ENCODE measurements at regions not wholly inside any gene's neighbourhood (a gene's known extent, or its start where the extent isn't known, plus 50 kb on each side); places are given as distances from the start of the nearest gene placed in this dataset.
"Not testable (repeated sequence)": the region's sequence is repeated elsewhere in the genome, so short reads cannot be mapped to it uniquely, and the experiment has no call there.

DNA sequence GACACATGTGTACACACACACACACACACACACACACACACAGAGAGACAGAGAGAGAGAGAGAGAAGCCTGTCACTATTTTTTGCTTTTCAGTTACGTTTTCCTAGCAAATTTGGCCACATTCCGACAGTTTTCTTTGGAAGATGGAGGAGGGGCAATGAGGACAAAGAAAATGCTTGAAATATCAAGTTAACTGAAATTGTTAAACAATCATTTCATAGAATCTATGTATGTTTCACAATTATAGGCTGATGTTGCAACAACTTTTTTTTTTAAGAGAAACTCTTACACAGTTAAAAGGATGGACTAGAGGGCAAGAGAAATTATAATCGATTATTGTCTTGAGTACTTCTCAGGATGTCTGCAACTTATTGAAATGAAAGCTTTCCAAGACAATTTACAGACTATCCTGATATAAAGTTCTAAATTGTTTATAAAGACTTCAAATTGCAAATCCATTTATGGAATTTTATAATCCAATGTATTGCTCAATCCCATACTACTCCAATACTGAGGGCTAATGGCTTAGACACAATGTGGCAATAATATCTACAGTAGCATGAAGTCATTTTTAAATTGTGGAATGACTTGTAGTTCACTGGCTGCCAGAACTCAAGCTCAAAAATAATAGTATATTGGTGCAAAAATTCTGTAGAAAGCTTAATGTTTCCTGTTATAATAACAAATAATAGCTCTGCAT, 647.0 kb upstream of the PCDH7 start:
- H3K79me2 ChIP-seq (ENCODE audit: insufficient read depth, low read length), result no peaks in the 10 kb centered on the region
- no peak overlapping the region for H3K4me3 Mint-ChIP-seq
- H3K4me1 ChIP-seq (ENCODE audit: control insufficient read depth in 1 of 2, insufficient read depth in 2 of 2, low read length in 2 of 2), result no peaks in the 10 kb centered on the region
- TF ChIP-seq, protein P1, sequence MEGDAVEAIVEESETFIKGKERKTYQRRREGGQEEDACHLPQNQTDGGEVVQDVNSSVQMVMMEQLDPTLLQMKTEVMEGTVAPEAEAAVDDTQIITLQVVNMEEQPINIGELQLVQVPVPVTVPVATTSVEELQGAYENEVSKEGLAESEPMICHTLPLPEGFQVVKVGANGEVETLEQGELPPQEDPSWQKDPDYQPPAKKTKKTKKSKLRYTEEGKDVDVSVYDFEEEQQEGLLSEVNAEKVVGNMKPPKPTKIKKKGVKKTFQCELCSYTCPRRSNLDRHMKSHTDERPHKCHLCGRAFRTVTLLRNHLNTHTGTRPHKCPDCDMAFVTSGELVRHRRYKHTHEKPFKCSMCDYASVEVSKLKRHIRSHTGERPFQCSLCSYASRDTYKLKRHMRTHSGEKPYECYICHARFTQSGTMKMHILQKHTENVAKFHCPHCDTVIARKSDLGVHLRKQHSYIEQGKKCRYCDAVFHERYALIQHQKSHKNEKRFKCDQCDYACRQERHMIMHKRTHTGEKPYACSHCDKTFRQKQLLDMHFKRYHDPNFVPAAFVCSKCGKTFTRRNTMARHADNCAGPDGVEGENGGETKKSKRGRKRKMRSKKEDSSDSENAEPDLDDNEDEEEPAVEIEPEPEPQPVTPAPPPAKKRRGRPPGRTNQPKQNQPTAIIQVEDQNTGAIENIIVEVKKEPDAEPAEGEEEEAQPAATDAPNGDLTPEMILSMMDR (IDR thresholded peaks at IDR 0.05), result no peak
- H3K27me3 ChIP-seq (ENCODE audit: control insufficient read depth in 2 of 2, insufficient read depth in 2 of 2, low read length in 2 of 2), result no peaks in the 10 kb centered on the region
- peaks cover 0 to 6% (median 1%) of the 10 kb centered on the region in 7 donors for H3K9me3 Mint-ChIP-seq
- H3K36me3 Mint-ChIP-seq, result no peaks in the 10 kb centered on the region
- H3K27ac ChIP-seq (ENCODE audit: low read depth in 1 of 2, low read length in 2 of 2), result no peak overlapping the region
- no peaks in the 10 kb centered on the region for H3K4me1 Mint-ChIP-seq
- H2AFZ ChIP-seq (ENCODE audit: insufficient read depth, low read depth, low read length, poor library complexity, severe bottlenecking), result no peak overlapping the region
- H3K4me3 ChIP-seq (replicated peaks in 1 of 3; ENCODE audit: low read depth in 2 of 3, low read length in 3 of 3), result no peak overlapping the region
- no peak overlapping the region for H3K4me2 ChIP-seq (replicated peaks; ENCODE audit: extremely low read depth, low read length, poor library complexity, severe bottlenecking)
- DNase-seq, result no peak
- H4K20me1 ChIP-seq (ENCODE audit: insufficient read depth, low read length), result no peaks in the 10 kb centered on the region
- no peak overlapping the region for H3K9ac ChIP-seq (ENCODE audit: insufficient read depth, low read length, poor library complexity, severe bottlenecking)
- no peaks in the 10 kb centered on the region for H3K9me3 ChIP-seq (replicated peaks in 1 of 2; ENCODE audit: control insufficient read depth in 1 of 2, insufficient read depth in 1 of 2, low read length in 2 of 2)
- WGBS (ENCODE audit: insufficient coverage), result no CpG with 5 or more reads among the region's 3 CpGs
- intact Hi-C loops (cut with micrococcal nuclease), result no loop called here
- no peak overlapping the region for H3K27ac Mint-ChIP-seq
- H3K27me3 Mint-ChIP-seq (ENCODE audit: low read depth in 3 of 3), result peaks cover 0 to 2% (median 0%) of the 10 kb centered on the region in 3 donors
- H3K36me3 ChIP-seq (replicated peaks in 1 of 2; ENCODE audit: control insufficient read depth in 1 of 2, insufficient read depth in 2 of 2, low read length in 2 of 2), result no peaks in the 10 kb centered on the region

- H3K9ac ChIP-seq (ENCODE audit: insufficient read depth, low read length, poor library complexity, severe bottlenecking); H3K36me3 ChIP-seq (replicated peaks in 1 of 2; ENCODE audit: control insufficient read depth in 1 of 2, insufficient read depth in 2 of 2, low read length in 2 of 2); H3K79me2 ChIP-seq (ENCODE audit: insufficient read depth, low read length); H3K27ac Mint-ChIP-seq; H3K27me3 Mint-ChIP-seq (ENCODE audit: low read depth in 3 of 3); H3K4me3 ChIP-seq (replicated peaks in 1 of 3; ENCODE audit: low read depth in 2 of 3, low read length in 3 of 3); H3K9me3 ChIP-seq (replicated peaks in 1 of 2; ENCODE audit: control insufficient read depth in 1 of 2, insufficient read depth in 1 of 2, low read length in 2 of 2); H3K4me3 Mint-ChIP-seq; H4K20me1 ChIP-seq (ENCODE audit: insufficient read depth, low read length); H3K27me3 ChIP-seq (ENCODE audit: control insufficient read depth in 2 of 2, insufficient read depth in 2 of 2, low read length in 2 of 2); H3K27ac ChIP-seq (ENCODE audit: low read depth in 1 of 2, low read length in 2 of 2); H3K36me3 Mint-ChIP-seq; H3K4me1 ChIP-seq (ENCODE audit: control insufficient read depth in 1 of 2, insufficient read depth in 2 of 2, low read length in 2 of 2); H2AFZ ChIP-seq (ENCODE audit: insufficient read depth, low read depth, low read length, poor library complexity, severe bottlenecking); H3K4me2 ChIP-seq (replicated peaks; ENCODE audit: extremely low read depth, low read length, poor library complexity, severe bottlenecking); intact Hi-C loops (cut with micrococcal nuclease); DNase-seq; H3K4me1 Mint-ChIP-seq: not testable (repeated sequence)
- H3K9me3 Mint-ChIP-seq, result peaks cover 1 to 18% (median 6%) of the 10 kb centered on the region in 7 donors
- WGBS (ENCODE audit: insufficient coverage), result 94% methylated on average over 31 of the region's 37 CpGs
Measured at GRCh38 chr4:30092420-30093128, 627.6 kb upstream of the PCDH7 start.

All from CD14-positive monocyte (primary cell).